ENCODE measurements at regions not wholly inside any gene's neighbourhood (a gene's known extent, or its start where the extent isn't known, plus 50 kb on each side); places are given as distances from the start of the nearest gene placed in this dataset.

DNA sequence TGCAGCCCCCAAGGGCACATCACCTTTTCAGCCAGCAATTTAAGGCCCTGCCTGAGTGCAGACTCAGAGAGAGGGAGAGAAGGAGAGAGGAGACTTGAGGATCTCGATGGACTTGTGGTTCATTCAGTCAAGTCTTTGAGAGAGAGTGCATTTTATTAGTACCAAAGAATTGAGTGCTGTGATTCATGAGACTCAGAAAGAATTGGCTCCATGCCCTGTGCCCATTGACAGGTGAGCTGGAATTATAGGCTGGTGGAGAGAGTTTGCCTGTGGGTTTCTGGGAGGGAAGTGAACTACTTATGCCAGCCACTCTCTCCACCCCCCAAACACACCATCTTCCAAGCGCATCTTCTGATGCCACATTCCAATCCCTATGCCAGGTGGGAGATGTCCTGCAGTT lies 236.8 kb downstream of the MN1 start:
- no peak for DNase-seq
- in situ Hi-C loops (cut with MboI; ENCODE audit: low pct_unique_long_range_greater_than_20kb, low sequenced_read_pairs) = no loop called here

DNA sequence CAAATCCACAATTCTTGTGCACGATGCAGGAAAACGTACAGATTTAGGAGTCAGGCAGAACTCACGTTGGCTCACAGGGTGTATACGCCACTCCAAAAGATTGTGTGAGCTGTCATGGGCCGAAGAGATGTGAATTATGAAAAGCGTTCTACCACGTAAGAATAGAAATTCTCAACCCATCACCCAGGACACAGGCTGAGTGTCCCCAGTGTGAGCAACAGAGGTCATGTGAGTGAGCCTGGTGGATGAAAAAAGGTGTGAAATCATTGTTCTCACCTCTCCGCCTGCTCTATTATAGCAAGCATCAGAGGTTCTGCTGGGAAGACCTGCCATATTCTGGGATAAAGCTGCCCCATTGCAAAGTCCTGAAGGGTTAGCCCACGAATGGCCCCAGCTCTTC lies 235.0 kb downstream of the MN1 start:
- DNase-seq = no peak
- in situ Hi-C loops (cut with MboI; ENCODE audit: low pct_unique_long_range_greater_than_20kb, low sequenced_read_pairs) = no loop called here

DNA sequence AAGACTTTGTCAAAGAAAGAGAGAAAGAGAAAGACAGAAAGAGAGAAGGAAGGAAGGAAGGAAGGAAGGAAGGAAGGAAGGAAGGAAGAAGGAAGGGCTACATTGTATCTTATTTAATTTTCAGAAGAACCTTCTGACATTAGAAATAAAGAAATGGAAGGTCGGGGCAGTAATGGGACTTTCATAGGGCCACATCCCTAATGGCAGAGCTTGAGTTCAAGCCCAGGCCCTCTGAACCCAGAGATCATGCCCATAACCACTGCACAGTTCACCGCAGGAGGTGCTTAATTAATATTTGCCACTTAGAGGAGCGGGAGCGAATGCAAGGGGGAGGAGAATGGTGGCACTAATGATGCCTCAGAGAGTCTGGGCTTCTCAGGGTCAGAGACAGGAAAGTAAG lies 233.3 kb downstream of the MN1 start:
- in situ Hi-C loops (cut with MboI; ENCODE audit: low pct_unique_long_range_greater_than_20kb, low sequenced_read_pairs) = no loop called here
- DNase-seq = no peak

DNA sequence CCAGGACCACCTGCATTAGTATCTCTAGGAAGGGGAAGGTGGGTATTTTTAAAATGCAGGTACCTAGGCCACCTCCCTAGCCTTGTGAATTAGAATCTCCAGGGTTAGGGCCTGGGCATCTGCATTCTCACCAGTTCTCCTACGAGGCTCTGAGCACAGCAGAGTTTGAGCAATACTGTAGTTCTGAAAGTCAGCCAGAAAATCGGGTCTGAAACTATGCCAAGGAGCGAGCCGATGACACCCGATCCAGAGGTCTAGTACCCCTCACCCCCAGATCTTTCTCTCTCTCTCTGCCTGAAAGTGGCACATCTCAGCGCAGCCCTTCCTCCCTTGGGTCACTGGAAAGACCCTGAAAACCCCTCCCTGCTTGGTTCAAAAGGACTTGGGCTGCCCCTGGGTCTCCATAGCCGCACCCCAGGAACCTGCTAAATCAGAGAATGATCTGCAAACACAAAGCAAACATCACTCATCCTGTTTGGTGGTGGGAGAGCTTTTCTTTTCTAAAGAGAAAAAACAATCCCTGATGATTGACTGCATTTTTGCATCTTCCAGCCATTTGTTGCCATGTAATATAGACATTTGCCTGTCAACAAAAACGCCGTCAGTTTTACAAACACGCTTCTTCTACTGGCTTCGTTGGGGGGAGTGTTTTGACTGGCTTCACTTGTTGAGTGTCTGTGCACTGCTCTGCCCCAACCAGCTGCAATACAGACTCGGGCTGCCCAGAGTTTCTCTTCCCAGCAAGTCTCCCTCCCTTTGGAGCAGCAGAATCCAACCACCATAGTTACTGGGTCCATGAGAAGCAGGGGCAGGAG lies 229.9 kb downstream of the MN1 start:
- in situ Hi-C loops (cut with MboI; ENCODE audit: low pct_unique_long_range_greater_than_20kb, low sequenced_read_pairs) = no loop called here
- no peak for DNase-seq

DNA sequence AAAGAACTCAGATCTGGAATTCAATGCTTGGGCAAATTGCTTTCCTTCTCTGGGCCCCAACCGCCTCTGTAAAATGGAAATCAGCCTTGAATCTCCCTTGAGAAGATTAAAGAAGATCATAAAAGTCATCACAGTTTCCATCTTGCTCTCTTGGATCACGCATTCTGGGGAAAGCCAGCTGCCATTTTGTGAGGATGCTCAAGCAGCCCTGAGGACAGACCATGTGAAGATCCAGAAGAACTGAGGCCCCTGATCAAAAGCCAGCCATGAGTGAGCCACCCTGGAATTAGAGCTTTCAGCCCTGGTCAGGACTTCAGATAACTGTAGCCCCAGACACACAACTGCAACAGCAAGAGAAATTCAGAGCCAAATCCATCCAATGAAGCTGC lies 229.3 kb downstream of the MN1 start:
- no peak for DNase-seq
- in situ Hi-C loops (cut with MboI; ENCODE audit: low pct_unique_long_range_greater_than_20kb, low sequenced_read_pairs) = no loop called here

DNA sequence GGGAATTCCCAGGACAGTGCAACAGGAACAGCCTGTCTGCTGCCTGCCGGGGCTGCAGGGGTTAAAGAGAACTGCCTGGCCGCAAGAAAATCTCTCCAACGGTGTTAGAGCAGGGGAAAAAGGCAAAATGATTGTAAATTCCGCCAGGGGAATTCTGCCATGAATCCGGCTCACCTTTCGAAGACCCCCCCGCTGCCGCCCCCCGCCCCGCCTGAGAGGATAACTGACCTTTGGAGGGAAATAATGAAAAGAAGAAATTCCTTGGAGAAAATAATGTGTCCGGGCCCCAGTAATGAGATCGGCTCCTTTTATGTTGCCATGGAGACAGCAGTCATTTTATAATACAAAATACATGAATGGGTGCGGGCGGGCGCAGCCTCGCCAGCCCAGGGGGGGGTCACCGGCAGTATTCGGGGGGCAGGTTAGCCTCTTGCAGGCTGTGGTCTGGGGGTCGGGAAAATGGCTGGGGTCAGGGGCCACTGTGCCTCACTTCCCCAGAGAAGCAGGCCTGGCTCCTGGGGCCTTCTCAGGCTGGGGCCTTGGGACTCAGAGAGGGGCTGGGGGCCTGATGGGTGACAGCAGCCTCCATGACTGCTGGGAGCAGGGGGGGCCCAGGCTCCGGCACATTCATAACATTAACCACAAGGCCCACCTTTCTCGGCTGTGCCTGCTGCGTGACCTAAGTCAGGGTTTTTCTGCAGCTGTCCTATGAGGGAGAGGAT lies 228.1 kb downstream of the MN1 start:
- in situ Hi-C loops (cut with MboI; ENCODE audit: low pct_unique_long_range_greater_than_20kb, low sequenced_read_pairs) = no loop called here
- no peak for DNase-seq

DNA sequence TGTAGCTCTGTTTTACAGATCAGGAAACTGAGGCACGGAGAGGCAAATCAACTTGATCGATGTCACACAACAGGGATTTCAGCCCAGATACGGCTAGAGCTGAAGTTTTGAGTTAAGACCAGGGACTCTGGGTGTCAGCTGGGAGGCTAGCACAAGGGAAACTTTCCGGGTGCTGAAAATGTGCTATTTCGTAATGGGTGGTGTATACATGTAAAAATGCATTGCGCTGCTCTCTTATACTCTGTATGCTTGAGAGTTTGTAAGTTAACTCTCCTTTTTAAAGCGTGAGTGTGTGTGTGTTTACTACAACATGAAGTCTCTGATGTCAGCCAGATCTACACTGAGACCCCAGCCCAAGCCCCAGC lies 227.6 kb downstream of the MN1 start:
- no peak for DNase-seq
- in situ Hi-C loops (cut with MboI; ENCODE audit: low pct_unique_long_range_greater_than_20kb, low sequenced_read_pairs) = no loop called here

DNA sequence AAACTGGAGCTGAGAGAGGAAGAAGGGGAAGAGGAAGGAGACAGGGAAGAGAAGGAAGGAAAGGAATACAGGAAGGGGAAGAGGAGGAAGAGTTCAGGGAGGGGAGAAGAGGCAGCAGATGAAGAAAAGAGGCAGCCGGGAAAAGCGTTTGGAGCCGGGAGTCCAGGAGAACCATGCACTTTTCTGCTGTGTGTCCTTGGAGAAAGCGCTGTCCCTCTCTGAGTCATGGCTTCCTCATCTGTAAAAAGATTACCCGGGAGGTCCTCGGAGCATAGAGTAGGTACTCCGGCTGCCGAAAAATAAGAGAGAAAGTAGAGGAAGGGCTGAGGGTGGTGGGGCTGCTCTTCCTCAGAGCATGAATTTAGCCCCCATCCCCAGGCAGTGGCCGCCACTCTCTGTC lies 226.9 kb downstream of the MN1 start:
- in situ Hi-C loops (cut with MboI; ENCODE audit: low pct_unique_long_range_greater_than_20kb, low sequenced_read_pairs) = no loop called here
- no peak for DNase-seq

DNA sequence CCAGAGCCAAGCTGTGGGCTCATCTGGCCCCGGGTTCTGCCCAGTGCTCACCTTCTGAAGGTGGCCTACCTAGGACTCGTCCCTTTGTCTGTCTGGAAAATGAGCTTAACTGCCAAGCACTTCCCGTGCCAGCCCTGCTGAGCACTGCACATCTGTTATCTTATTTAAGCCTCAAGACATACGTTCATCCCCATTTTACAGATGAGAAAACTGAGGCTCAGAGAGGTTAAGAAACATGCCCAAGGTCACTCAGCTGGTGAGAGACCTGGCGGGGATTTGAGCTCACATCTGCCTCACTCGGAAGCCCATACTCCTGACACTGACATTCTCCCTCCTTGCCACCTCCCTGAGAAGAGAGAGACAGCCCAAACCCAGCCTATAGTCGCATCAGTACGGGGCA lies 226.2 kb downstream of the MN1 start:
- in situ Hi-C loops (cut with MboI; ENCODE audit: low pct_unique_long_range_greater_than_20kb, low sequenced_read_pairs) = no loop called here

DNA sequence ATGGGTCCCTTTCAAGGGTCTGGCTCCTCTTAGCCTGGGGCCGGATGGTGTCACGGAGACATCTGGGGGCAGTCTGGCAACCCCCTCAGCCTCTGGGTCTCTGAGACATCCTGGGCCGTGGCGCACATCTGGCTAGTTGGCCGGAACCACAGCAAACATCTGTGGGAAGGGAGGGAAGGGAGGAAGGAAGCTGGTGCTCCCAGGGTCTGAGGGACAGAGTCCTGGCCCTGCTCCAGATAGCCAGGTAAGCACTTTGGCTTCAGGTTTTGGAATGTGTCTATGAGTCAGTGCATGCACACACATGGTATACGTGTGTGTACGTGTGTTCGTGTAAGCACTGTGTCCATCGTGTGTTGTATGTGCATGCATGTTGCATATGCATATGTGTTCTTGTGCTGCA lies 225.1 kb downstream of the MN1 start:
- in situ Hi-C loops (cut with MboI; ENCODE audit: low pct_unique_long_range_greater_than_20kb, low sequenced_read_pairs) = no loop called here
- no peak for DNase-seq

More for the DNA sequence above, 226.2 kb downstream of the MN1 start:
- no peak for DNase-seq

DNA sequence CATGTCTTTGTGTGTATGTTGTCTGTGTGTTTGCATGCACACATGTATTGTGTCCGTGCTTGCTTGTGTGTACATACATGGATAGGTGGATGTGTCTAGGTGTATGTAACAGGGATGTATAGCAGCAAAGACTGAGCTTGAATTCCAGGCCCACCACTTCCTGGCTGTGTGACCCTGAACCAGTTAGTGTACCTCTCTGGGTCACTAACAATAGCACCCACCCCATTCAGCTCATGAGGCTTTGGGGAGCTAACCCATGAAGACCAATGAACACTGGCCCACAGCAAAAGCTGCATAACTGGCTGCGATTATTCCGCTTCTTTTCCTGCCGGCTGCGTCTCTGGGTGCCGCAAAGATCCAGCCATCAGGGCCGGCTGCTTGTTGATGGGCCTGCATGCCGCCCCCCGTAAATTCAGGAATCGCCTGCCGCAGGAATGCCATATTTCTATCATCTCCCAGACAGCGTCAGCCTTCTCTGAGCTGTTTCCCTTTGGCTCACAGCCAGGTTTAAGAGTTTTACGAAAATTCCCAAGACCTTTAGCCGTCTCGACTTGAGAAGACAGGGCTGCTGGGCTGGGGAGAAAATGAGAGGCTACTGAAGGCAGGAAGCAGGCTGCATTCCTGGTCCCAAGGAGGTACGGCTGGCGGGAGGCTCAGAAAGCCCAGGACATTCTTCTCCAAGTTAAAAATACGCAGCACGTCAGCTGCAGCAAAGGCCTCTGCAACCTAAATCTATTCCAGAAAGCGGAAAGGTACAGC lies 224.6 kb downstream of the MN1 start:
- in situ Hi-C loops (cut with MboI; ENCODE audit: low pct_unique_long_range_greater_than_20kb, low sequenced_read_pairs) = no loop called here
- no peak for DNase-seq

DNA sequence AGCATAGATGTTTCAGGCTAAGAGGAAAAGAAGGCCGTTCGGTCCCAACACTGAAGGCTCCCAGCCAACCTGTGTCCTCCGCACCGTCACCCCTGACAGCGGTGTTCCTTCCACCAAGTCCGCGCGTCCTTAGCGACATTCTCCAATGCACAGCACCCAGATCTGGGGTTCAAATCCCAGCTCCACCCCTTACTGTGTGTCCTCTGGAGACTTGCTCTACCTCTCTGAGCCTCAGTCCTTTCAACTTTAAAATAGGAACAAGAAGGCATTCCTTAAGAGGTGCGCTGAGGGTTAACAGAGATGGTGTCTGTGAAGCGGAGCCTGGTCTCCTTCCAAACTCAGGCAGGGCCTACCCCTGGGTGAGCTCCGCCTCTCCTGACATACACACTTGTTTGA lies 224.0 kb downstream of the MN1 start:
- DNase-seq = no peak
- in situ Hi-C loops (cut with MboI; ENCODE audit: low pct_unique_long_range_greater_than_20kb, low sequenced_read_pairs) = no loop called here

DNA sequence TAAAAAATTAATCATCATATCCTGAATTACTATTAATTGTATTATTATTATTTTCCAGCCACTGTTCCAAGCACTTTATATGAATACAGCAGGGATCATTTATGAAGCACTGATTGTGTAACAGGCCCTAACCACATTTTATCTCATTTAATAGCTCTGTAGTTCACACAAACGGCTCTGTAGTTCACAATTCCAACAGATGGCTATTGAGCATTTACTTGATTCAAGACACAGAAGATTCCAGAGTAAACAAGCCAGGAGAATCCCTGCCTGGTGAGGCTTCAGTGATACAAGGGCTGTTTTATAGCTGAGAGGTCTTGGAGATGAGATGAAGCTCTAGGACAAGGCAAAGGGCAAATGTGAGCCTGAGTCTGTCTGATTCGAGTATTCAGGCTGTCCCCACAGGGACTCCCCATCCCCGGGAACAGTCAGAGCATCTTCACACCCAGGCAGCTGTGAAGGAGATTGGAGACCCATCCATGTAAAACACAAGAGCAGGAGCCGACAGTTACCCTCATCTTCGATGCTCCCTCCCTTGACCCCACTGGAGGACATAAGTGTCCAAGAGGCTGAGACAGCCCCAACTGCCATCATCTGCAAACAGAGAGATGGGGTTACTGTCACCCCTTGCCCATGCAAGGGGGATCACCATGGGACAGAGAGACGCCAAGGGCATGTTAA lies 222.5 kb downstream of the MN1 start:
- in situ Hi-C loops (cut with MboI; ENCODE audit: low pct_unique_long_range_greater_than_20kb, low sequenced_read_pairs) = no loop called here
- DNase-seq = no peak

DNA sequence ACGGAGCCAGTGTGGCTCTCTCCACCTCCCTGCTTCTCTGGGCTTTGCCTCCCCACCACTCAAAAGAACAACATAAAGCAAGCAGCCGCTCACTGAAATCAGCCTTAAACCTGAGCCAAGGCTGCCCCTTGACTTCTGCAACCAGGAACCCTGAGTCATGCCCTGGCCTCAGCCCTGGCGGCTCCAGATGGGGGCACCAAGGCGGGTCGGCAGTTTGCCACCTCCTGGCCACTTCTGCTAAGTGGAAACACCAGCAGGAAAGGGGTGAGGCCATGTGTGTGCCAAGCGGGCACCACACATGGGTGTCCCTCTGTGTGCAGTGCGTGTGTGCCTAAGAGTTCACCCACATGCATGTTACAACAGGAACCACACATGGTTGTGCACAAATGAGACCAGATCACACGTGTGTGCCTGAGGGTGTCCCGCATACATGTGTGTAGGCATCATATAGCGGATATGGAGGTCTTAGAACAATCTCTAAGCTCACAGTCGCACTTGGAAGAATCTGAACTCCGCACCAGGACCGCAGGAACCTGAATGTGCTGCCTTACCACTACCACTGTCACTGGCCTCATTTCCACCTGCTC lies 221.2 kb downstream of the MN1 start:
- in situ Hi-C loops (cut with MboI; ENCODE audit: low pct_unique_long_range_greater_than_20kb, low sequenced_read_pairs) = no loop called here
- no peak for DNase-seq

DNA sequence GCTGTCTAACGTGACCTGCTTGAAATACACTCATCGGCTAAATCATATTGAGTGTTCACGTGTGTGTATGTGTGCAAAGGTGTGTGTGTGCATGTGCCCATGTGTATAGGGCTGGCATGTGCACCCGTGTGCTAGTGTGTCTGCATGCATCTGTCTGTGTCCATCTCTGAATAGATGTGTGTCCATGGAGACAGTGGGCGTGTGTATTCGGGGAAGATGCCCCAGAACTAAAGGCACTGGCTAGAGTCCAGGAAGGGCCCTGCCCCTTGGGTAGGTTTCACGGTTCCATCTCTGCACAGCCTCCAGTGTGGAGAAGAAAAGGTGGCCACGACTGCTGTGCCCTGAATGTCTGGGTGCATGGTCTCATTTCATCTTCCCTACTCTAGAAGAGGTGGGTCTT lies 220.3 kb downstream of the MN1 start:
- DNase-seq = no peak
- in situ Hi-C loops (cut with MboI; ENCODE audit: low pct_unique_long_range_greater_than_20kb, low sequenced_read_pairs) = no loop called here

DNA sequence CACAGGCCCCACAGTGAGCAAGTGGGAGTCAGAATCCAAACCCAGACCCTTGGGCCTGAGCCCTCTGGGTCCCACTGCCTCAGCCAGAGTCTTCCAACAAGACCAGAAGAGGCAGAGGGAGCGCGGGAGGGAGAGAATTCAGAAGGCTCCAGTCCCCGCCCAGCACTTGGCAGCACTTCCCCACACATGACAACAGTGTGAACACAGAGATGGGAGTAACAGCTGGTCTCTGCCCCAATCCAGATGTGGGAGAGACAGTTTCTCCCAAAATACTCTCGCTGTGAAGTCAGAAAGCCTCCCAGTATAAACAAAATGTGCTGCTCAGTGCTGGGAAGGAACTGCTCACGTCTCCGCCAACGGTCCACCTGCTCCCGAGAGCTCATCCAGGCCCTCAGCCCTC lies 219.9 kb downstream of the MN1 start:
- DNase-seq = no peak
- in situ Hi-C loops (cut with MboI; ENCODE audit: low pct_unique_long_range_greater_than_20kb, low sequenced_read_pairs) = no loop called here

DNA sequence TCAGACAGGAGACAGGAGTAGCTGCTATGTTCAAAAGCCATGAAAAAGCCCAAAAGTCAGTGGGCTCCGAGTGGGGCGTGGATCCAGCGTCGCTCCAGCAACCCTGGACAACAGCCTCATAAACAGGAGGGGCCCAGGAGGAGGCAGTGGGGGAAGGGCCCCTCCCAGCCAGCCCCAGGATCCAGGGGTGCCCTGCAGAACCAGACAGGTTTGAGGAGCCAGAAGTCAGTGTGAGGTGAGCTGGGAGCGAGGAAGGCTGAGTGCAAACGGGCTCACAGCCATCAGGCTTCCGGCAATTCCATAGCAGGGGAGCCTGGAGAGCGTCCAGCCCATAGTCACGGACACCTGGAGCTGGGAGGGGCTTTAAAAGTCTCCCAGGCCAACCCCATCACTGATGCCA lies 217.7 kb downstream of the MN1 start:
- in situ Hi-C loops (cut with MboI; ENCODE audit: low pct_unique_long_range_greater_than_20kb, low sequenced_read_pairs) = no loop called here
- no peak for DNase-seq

DNA sequence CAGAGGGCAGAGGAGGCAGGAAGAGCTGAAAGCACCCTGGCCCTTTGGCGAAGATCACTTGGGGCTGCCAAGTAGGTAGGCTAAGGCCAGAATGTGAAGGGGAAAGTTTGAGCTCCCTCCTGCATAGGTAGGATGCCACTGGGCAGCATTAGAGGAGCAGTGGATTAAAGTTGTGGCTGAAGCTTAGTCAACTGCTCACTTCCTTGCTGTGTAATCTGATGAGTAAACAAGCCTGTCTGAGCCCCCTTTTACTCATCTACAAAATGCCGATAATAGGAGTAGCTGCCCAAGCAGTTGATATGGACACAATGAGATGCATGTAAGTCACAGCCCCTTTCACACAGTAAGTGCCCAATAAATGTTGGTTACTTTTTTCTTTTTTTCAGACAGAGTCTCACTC lies 216.4 kb downstream of the MN1 start:
- in situ Hi-C loops (cut with MboI; ENCODE audit: low pct_unique_long_range_greater_than_20kb, low sequenced_read_pairs) = no loop called here

DNA sequence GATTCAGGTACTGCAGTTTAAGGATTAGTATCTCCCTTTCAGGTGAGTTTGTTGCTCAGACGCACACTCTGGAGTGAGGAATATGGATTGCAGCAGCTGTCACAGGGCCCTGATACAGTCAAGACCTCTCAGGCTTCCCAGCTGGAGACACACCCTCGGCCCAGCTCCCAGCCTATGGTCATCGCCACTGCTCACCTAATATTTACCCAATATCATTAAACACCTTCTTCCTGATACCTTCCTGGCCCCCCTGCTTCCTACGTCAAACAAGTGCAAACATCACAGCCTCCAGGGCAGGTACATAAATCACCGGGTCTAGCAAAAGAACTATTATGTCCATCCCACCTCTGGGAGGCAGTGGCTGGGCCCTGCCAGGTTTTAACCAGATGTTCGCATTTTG lies 213.3 kb downstream of the MN1 start:
- DNase-seq = no peak
- in situ Hi-C loops (cut with MboI; ENCODE audit: low pct_unique_long_range_greater_than_20kb, low sequenced_read_pairs) = no loop called here

More for the DNA sequence above, 216.4 kb downstream of the MN1 start:
- DNase-seq = no peak
